Lower leg skin (tissue), 4 donors: ENCODE measurements at regions not wholly inside any gene's neighbourhood (a gene's known extent, or its start where the extent isn't known, plus 50 kb on each side); places are given as distances from the start of the nearest gene placed in this dataset.

Experiments used
- DNase-seq, 2 donors: peaks; one replicate each; pipeline ENCODE4 v3.0.0-alpha.2; 2019; ENCODE audit warnings: low spot score in 2 of 2
- H3K4me3 ChIP-seq: fragments of 200-600 bp; sonication (generic); 2 replicates; pipeline ENCODE4 v1.5.1; 2017; ENCODE audit warnings: mild to moderate bottlenecking, low read depth; ENCODE audit not compliant: poor library complexity, severe bottlenecking
- POLR2A ChIP-seq, 2 donors: fragments of 450-650 bp; IDR thresholded peaks; one replicate each; pipeline ENCODE4 v1.6.1; 2016 to 2017; ENCODE audit warnings: antibody characterized with exemption in 2 of 2, mild to moderate bottlenecking in 1 of 2, moderate library complexity in 1 of 2
- WGBS, 2 donors: methylation state at CpG; one replicate each; pipeline ENCODE4 v1.1.5; 2018; 5-methylcytosine and 5-hydroxymethylcytosine counted together
- intact Hi-C: fragments of 100-400 bp; cut with DNase I; formaldehyde crosslinking; loops from one replicate; pipeline ENCODE4 v1.15.0; 2023; ENCODE audit warnings: low total_unique reads
- TF ChIP-seq, protein P1 (sequence below), 3 donors: fragments of 450-650 bp; IDR thresholded peaks; one replicate each; pipeline ENCODE4 v1.5.1; 2016; ENCODE audit warnings: antibody characterized with exemption in 3 of 3, mild to moderate bottlenecking in 3 of 3, moderate library complexity in 2 of 3

DNA sequence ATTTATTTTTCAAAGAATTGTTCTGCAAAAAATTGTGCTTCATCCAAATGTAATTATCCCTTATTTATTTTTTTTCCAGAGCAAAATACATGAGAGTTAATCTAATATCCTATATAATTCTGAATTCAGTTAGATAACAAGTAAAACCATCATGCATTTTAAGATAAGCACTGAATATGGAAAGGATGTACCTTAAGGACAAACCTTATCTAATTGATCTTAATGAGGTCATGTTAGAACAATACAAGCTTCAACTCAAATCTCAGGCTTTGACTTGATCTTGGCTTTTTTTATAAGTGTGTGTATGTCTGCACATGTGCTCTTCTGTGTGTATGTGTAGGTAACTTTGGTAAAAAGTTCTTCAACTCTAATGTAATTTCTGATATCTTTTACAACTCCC is 1828.8 kb downstream of the PCDH9 start:
- H3K4me3 ChIP-seq: no peak overlapping the region
- DNase-seq: no peak
- intact Hi-C loops: no loop called here
- TF ChIP-seq POLR2A (IDR thresholded peaks at IDR 0.05): no peak
- TF ChIP-seq, protein P1, sequence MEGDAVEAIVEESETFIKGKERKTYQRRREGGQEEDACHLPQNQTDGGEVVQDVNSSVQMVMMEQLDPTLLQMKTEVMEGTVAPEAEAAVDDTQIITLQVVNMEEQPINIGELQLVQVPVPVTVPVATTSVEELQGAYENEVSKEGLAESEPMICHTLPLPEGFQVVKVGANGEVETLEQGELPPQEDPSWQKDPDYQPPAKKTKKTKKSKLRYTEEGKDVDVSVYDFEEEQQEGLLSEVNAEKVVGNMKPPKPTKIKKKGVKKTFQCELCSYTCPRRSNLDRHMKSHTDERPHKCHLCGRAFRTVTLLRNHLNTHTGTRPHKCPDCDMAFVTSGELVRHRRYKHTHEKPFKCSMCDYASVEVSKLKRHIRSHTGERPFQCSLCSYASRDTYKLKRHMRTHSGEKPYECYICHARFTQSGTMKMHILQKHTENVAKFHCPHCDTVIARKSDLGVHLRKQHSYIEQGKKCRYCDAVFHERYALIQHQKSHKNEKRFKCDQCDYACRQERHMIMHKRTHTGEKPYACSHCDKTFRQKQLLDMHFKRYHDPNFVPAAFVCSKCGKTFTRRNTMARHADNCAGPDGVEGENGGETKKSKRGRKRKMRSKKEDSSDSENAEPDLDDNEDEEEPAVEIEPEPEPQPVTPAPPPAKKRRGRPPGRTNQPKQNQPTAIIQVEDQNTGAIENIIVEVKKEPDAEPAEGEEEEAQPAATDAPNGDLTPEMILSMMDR (IDR thresholded peaks at IDR 0.05): no peak

DNA sequence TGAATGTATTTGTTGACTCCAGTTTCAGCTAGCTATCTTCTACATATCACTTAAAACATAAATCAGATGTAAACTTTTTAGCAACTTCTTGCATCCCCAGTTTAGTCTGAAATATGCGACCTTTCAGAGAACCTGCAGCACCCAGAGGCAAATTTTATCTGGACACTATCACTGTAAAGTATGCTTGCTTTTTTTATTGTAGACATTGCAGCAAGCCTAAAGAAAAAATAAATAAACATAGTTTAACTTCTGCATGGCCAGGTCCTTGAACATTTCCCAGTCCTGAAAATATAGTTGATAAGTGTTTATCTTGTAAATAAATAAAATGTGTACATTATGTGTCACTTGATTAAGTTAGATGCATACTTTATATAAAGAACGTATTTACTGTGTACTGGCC is 1829.4 kb downstream of the PCDH9 start:
- intact Hi-C loops: no loop called here
- no peak for DNase-seq
- no peak overlapping the region for H3K4me3 ChIP-seq
- no peak for TF ChIP-seq POLR2A (IDR thresholded peaks at IDR 0.05)
- TF ChIP-seq, protein P1 (IDR thresholded peaks at IDR 0.05): no peak
- 71 to 73% methylated on average over 2 of the region's 2 CpGs for WGBS, 2 donors

DNA sequence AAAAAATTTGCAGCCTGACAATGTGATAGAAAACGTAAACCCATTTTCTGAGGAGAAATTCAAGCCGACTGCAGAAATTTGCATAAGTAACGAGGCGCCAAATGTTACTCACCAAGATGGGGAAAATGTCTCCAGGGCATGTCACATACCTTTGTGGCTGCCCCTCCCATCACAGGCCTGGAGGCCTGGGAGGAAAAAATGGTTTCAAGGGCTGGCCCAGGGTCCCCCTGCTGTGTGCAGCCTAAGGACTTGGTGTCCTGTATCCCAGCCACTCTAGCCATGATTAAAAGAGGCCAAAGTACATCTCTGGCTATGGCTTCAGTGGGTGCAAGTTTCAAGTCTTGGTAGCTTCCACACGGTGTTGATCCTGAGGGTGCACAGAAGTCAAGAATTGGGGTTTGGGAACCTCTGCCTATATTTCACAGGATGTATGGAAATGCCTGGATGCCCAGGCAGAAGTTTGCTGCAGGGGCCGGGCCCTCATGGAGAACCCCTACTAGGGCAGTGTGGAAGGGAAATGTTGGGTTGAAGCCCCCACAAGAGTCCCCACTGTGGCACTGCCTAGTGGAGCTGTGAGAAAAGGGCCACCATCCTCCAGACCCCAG is 1842.3 kb downstream of the PCDH9 start:
- intact Hi-C loops: no loop called here
- no peak for DNase-seq
- WGBS, 2 donors: 61 to 67% methylated on average over 6 of the region's 6 CpGs
- TF ChIP-seq, protein P1 (IDR thresholded peaks at IDR 0.05): no peak
- TF ChIP-seq POLR2A (IDR thresholded peaks at IDR 0.05): no peak
- H3K4me3 ChIP-seq: no peak overlapping the region

DNA sequence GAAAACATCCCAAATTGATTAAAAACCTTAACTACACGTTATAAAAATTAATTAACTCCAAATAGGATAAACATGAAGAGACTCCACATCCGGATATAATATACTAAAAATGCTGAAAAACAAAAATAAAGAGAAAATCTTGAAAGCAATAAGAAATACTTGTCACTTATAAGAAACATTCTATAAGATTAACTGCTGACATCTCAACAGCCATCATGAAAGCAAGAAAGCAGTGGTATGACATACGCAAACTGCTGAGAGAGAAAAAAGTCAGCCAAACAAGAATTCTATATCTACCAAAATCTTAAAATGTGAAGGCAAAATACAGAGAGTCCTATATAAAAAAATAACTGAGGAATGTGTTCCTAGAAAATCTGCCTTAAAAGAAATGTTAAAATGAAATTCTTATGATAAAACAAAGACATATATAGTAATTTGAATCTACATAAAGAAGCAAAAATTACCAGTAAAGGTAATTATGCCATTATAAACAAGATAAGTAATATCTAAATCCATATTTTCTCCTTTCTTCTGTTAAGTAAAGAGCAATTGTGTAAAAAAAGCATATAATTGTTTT is 1851.1 kb downstream of the PCDH9 start:
- TF ChIP-seq, protein P1 (IDR thresholded peaks at IDR 0.05): no peak
- no peak for TF ChIP-seq POLR2A (IDR thresholded peaks at IDR 0.05)
- H3K4me3 ChIP-seq: no peak overlapping the region
- intact Hi-C loops: no loop called here
- WGBS, 2 donors: 68 to 71% methylated on average over 3 of the region's 3 CpGs
- DNase-seq: no peak

DNA sequence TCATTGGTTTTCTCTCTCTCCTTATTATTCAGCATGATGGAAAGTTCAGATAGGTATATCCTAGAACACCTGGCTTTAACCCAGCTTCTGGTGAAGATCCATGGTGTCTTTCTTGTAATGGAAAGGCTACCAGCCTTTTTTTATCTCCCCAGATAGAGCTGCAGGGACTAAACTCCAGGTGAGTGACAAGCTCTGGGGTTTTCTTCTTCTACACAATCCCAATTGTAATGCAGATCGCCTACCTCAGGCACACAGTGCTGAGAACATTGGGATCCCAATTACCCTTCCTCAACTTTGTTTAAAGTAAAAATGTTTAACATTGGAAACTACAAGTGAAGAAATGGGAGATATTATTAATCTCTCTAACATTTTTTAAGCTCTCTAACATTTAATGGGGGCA is 1851.7 kb downstream of the PCDH9 start:
- no peak overlapping the region for H3K4me3 ChIP-seq
- intact Hi-C loops: no loop called here
- 94 to 97% methylated on average over 1 of the region's 1 CpG for WGBS, 2 donors
- TF ChIP-seq POLR2A (IDR thresholded peaks at IDR 0.05): no peak
- TF ChIP-seq, protein P1 (IDR thresholded peaks at IDR 0.05): no peak
- no peak for DNase-seq

DNA sequence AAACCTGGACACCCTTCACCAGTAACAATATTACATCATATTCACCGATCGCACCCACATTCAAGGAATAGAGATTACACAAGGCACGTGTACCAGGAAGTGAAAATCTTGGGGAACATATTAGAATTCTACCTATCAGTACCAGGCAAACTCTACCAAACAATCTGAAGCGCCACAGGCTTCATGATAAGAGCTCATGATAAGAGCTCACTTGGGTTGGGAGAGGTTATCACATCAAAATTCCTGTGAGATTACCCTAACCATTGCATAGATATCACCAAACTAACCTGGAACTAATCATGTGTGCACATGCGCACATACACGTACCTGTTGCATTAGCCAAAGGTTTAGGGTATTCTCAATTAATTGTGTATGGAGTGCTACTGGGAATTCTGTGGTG is 1861.3 kb downstream of the PCDH9 start:
- no peak for DNase-seq
- intact Hi-C loops: no loop called here
- no peak overlapping the region for H3K4me3 ChIP-seq
- WGBS, 2 donors: 92 to 97% methylated on average over 6 of the region's 6 CpGs
- TF ChIP-seq POLR2A (IDR thresholded peaks at IDR 0.05): no peak
- TF ChIP-seq, protein P1 (IDR thresholded peaks at IDR 0.05): no peak
